MM.1S (cell line): ENCODE measurements at regions not wholly inside any gene's neighbourhood (a gene's known extent, or its start where the extent isn't known, plus 50 kb on each side); places are given as distances from the start of the nearest gene placed in this dataset.

Experiments used
- DNase-seq: peaks from one replicate; pipeline ENCODE4 v3.0.0-alpha.2; 2015
- H2AFZ ChIP-seq: fragments of 300-600 bp; sonication (generic); 2 replicates; pipeline ENCODE4 v1.6.0; 2016; ENCODE audit warnings: antibody characterized with exemption, low read length
- H3F3A ChIP-seq: fragments of 300-600 bp; sonication (generic); 2 replicates; pipeline ENCODE4 v1.6.1; 2016; ENCODE audit warnings: mild to moderate bottlenecking, antibody characterized with exemption, low read length, moderate library complexity, mixed read lengths; ENCODE audit not compliant: insufficient read depth
- H3K27ac ChIP-seq: fragments of 300-600 bp; sonication (generic); 2 replicates; pipeline ENCODE4 v1.5.1; 2016; ENCODE audit warnings: mild to moderate bottlenecking, low read length
- H3K27me3 ChIP-seq: fragments of 300-600 bp; sonication (generic); replicated peaks from 2 replicates; pipeline ENCODE4 v1.6.0; 2016; ENCODE audit warnings: low read length; ENCODE audit not compliant: insufficient read depth
- H3K36me3 ChIP-seq: fragments of 300-600 bp; sonication (generic); replicated peaks from 2 replicates; pipeline ENCODE4 v1.6.1; 2016; ENCODE audit warnings: mild to moderate bottlenecking, low read length, mixed read lengths; ENCODE audit not compliant: insufficient read depth
- H3K4me1 ChIP-seq: fragments of 300-600 bp; sonication (generic); 2 replicates; pipeline ENCODE4 v1.6.1; 2016; ENCODE audit warnings: low read length, mixed read lengths
- H3K4me2 ChIP-seq: fragments of 300-600 bp; sonication (generic); 2 replicates; pipeline ENCODE4 v1.6.0; 2016; ENCODE audit warnings: low read depth, low read length
- H3K4me3 ChIP-seq: fragments of 300-600 bp; sonication (generic); 2 replicates; pipeline ENCODE4 v1.5.1; 2016; ENCODE audit warnings: low read length, mixed read lengths
- H3K79me2 ChIP-seq: fragments of 300-600 bp; sonication (generic); 2 replicates; pipeline ENCODE4 v1.6.1; 2016; ENCODE audit warnings: mixed run types, low read length, mixed read lengths
- H3K9ac ChIP-seq: fragments of 300-600 bp; sonication (generic); 2 replicates; pipeline ENCODE4 v1.6.1; 2016; ENCODE audit warnings: low read length, mixed read lengths
- H3K9me2 ChIP-seq: fragments of 300-600 bp; sonication (generic); replicated peaks from 2 replicates; pipeline ENCODE4 v1.6.1; 2016; ENCODE audit warnings: mild to moderate bottlenecking, low read length, mixed read lengths; ENCODE audit not compliant: insufficient read depth
- H3K9me3 ChIP-seq: fragments of 300-600 bp; sonication (generic); replicated peaks from 2 replicates; pipeline ENCODE4 v1.6.1; 2016; ENCODE audit warnings: mild to moderate bottlenecking, low read length, mixed read lengths; ENCODE audit not compliant: insufficient read depth
- H4K20me1 ChIP-seq: fragments of 300-600 bp; sonication (generic); 2 replicates; pipeline ENCODE4 v1.6.1; 2016; ENCODE audit warnings: mild to moderate bottlenecking, low read length, moderate library complexity, mixed read lengths; ENCODE audit not compliant: insufficient read depth
- CTCF ChIP-seq: fragments of 300-600 bp; sonication (generic); IDR thresholded peaks from 2 replicates; pipeline ENCODE4 v1.5.1; 2016; ENCODE audit warnings: antibody characterized with exemption, low read length, mixed read lengths
- EZH2 ChIP-seq: fragments of 300-600 bp; sonication (generic); optimal IDR thresholded peaks from 2 replicates; pipeline ENCODE3; 2017; ENCODE audit warnings: low read depth, mild to moderate bottlenecking, antibody characterized with exemption, low read length, mixed read lengths
- EZH2phosphoT487 ChIP-seq: fragments of 300-600 bp; sonication (generic); IDR thresholded peaks from 2 replicates; pipeline ENCODE4 v1.6.1; 2018; ENCODE audit warnings: antibody characterized with exemption, low read length

DNA sequence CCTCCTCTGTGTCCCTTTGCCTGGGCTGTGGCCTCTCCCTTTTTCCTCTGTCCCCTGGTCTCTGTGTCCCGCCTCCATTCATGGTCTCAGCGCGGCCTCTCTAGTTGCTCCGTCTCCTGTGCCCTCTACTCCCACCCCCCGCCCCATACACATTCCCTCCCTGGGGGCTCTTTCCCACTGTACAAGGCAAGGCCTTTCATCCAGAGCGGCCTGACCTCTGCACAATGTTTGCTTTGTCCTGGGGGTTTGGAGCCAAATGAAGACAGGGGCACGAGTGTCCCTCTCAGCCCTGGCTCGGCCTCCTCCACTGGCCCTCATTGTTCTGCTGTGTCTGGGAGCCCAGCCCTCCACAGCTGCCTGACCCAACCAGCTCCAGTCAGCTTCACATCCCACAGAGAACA, 678.6 kb downstream of the BCL11B start:
- no peak for DNase-seq
- Histone ChIP-seq H3K36me3 (no peaks in the 10 kb centered on the region), H2AFZ (no peak overlapping the region), H3K27ac (no peak overlapping the region), H3K9me2 (no peaks in the 10 kb centered on the region), H3K79me2 (no peaks in the 10 kb centered on the region), H3K4me2 (no peak overlapping the region), H3F3A (no peaks in the 10 kb centered on the region), H4K20me1 (no peaks in the 10 kb centered on the region), H3K9ac (no peak overlapping the region), H3K4me3 (no peak overlapping the region), H3K9me3 (no peaks in the 10 kb centered on the region), H3K4me1 (no peaks in the 10 kb centered on the region), H3K27me3 (no peaks in the 10 kb centered on the region)
- no peak for TF ChIP-seq EZH2phosphoT487

- H3K9ac ChIP-seq = no peak overlapping the region
- H3K79me2 ChIP-seq = no peaks in the 10 kb centered on the region
- no peaks in the 10 kb centered on the region for H3K9me2 ChIP-seq
- H3K27me3 ChIP-seq = no peaks in the 10 kb centered on the region
- no peaks in the 10 kb centered on the region for H3K4me1 ChIP-seq
- H2AFZ ChIP-seq = no peak overlapping the region
- no peaks in the 10 kb centered on the region for H4K20me1 ChIP-seq
- no peaks in the 10 kb centered on the region for H3K36me3 ChIP-seq
- no peak overlapping the region for H3K27ac ChIP-seq
- no peaks in the 10 kb centered on the region for H3F3A ChIP-seq
- TF ChIP-seq CTCF = no peak
- no peak for TF ChIP-seq EZH2
- H3K9me3 ChIP-seq = no peaks in the 10 kb centered on the region
- DNase-seq = no peak
- H3K4me2 ChIP-seq = no peak overlapping the region
- no peak overlapping the region for H3K4me3 ChIP-seq
Measured at GRCh38 chr14:98594156-98594555, 677.8 kb downstream of the BCL11B start.

DNA sequence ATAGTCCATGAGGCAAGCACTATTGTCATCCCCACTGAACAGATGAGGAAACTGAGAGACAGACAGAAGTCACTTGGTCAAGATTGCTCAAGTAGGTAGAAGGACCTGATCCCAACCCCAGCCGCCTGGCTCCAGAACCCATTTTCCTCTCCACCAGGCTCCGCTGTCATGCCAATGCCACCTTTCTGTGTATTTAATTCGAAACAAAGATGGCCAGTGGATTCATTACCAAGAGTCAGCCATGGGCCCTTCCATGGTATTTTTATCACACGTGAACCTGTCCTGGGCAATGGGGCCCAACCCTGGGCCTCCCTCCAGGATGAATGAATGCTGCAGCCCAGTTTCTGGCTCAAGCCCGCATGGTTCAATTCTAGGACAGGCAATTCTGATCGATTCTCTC, 673.4 kb downstream of the BCL11B start:
- H3F3A ChIP-seq = no peaks in the 10 kb centered on the region
- no peak overlapping the region for H3K4me3 ChIP-seq
- H3K79me2 ChIP-seq = no peaks in the 10 kb centered on the region
- no peaks in the 10 kb centered on the region for H4K20me1 ChIP-seq
- H3K4me1 ChIP-seq = no peaks in the 10 kb centered on the region
- no peak overlapping the region for H3K9ac ChIP-seq
- H3K9me2 ChIP-seq = no peaks in the 10 kb centered on the region
- no peak for DNase-seq
- H3K27me3 ChIP-seq = no peaks in the 10 kb centered on the region
- H3K36me3 ChIP-seq = no peaks in the 10 kb centered on the region
- TF ChIP-seq EZH2phosphoT487 (no peak), CTCF (no peak), EZH2 (no peak)
- H3K4me2 ChIP-seq = no peak overlapping the region
- H2AFZ ChIP-seq = no peak overlapping the region
- no peaks in the 10 kb centered on the region for H3K9me3 ChIP-seq
- no peak overlapping the region for H3K27ac ChIP-seq

DNA sequence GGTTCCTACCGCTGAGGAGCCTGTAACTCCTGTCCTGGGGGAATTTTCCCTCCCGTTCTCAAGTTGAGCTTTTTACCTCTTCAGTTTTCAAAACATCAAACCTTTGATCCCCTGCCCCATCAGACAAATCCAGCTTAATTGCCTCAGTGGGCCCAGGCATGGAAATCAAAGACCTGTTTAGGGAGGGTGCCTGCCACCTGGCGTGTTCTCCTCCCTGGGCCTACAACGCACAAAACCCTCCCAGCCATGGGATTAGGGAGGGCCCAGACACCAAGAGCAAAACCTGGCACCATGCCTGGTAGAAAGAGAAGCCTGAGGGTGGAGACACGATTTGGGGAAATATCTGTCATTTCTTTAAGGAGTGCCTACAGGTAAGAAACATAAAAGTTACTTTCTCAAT, 672.9 kb downstream of the BCL11B start:
- no peak for TF ChIP-seq EZH2
- no peak for TF ChIP-seq CTCF
- TF ChIP-seq EZH2phosphoT487 = no peak
- H3K36me3 ChIP-seq = no peaks in the 10 kb centered on the region
- no peak for DNase-seq
- no peak overlapping the region for H2AFZ ChIP-seq
- no peaks in the 10 kb centered on the region for H3K4me1 ChIP-seq
- H3K9ac ChIP-seq = no peak overlapping the region
- no peaks in the 10 kb centered on the region for H3K9me2 ChIP-seq
- H3K79me2 ChIP-seq = no peaks in the 10 kb centered on the region
- no peak overlapping the region for H3K4me2 ChIP-seq
- no peaks in the 10 kb centered on the region for H4K20me1 ChIP-seq
- H3K9me3 ChIP-seq = no peaks in the 10 kb centered on the region
- no peaks in the 10 kb centered on the region for H3K27me3 ChIP-seq
- no peak overlapping the region for H3K4me3 ChIP-seq
- H3F3A ChIP-seq = no peaks in the 10 kb centered on the region
- no peak overlapping the region for H3K27ac ChIP-seq
